GM12891 (cell line): ENCODE measurements at regions not wholly inside any gene's neighbourhood (a gene's known extent, or its start where the extent isn't known, plus 50 kb on each side); places are given as distances from the start of the nearest gene placed in this dataset.

Source experiments
- DNase-seq: peaks from one replicate; pipeline ENCODE4 v3.0.0; 2011; ENCODE audit warnings: low spot score; ENCODE audit not compliant: insufficient read length
- FAIRE-seq: peaks from 2 replicates; lab custom pipeline; 2011; peaks lifted over from hg19 to GRCh38; lab: Jason Lieb, UNC
- PAX5 ChIP-seq: IDR thresholded peaks from 2 replicates; pipeline ENCODE4 v1.6.1; 2011; ENCODE audit warnings: low read length, moderate library complexity, mild to moderate bottlenecking; ENCODE audit not compliant: insufficient read depth, severe bottlenecking
- POLR2A ChIP-seq: IDR thresholded peaks from 2 replicates; pipeline ENCODE4 v1.6.1; 2011; ENCODE audit warnings: low read depth, low read length, control low read depth
- POLR2AphosphoS5 ChIP-seq: IDR thresholded peaks from 2 replicates; pipeline ENCODE4 v1.6.1; 2011; ENCODE audit warnings: low read depth, low read length, control low read depth
- POU2F2 ChIP-seq: IDR thresholded peaks from 2 replicates; pipeline ENCODE4 v1.6.1; 2011; ENCODE audit warnings: low read depth, mild to moderate bottlenecking, control low read depth, low read length, moderate library complexity
- SPI1 ChIP-seq: IDR thresholded peaks from 2 replicates; pipeline ENCODE4 v1.6.1; 2011; ENCODE audit warnings: low read depth, low read length, control low read depth
- TAF1 ChIP-seq: IDR thresholded peaks from 2 replicates; pipeline ENCODE4 v1.6.1; 2011; ENCODE audit warnings: low read depth, low read length, control low read depth

DNA sequence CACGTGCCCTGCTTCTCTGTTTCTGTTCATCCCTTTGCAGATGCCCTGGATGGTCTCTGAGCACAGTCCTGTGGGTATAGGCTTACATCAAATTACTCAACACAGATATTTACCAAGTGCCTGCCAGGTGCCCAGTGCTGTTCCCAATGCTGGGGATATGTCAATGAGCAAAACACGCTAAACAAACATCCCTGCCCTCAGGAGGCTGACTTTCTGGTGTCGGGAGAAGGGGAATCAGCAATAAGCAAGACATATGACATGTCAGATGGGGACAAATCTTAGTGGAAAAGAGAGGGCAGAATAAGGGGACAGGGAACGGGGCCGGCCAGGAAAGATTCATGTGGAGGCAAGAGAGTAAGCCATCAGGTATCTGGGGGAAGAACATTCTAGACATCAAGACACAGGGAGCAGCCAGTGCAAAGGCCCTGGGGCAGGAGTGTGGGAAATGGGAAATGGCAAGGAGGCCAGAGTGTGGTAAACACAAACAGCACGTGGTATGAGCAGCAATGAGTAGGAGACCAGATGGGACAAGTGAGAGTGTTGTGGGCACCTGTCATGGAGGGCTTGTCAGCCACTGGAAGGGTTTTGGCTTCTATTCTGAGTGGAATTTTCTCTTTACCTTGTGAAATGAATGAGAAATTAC lies 160.2 kb upstream of the KAZN start:
- DNase-seq: no peak
- FAIRE-seq: no peak
- TF ChIP-seq POLR2A (no peak), TAF1 (no peak), POU2F2 (no peak), PAX5 (no peak), SPI1 (no peak), POLR2AphosphoS5 (no peak)

DNA sequence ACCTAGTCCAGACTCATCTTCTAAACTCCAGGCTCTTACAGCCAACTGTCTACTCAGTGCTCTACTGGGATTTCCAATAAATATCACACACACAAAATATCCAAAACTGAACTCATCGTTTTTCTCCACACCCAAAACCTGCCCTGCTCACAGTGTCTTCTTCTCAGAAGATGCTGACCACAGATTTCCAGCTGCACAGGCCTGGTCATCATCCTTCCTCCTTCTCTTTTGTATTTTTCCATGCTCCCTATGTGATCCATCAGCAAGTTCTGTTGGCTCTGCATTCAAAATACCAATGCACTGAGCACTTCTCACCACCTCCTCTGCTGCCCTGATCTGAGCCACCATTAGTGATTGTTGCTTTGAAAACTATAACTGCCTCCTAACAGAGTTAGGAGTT lies 159.5 kb upstream of the KAZN start:
- no peak for DNase-seq
- no peak for FAIRE-seq

DNA sequence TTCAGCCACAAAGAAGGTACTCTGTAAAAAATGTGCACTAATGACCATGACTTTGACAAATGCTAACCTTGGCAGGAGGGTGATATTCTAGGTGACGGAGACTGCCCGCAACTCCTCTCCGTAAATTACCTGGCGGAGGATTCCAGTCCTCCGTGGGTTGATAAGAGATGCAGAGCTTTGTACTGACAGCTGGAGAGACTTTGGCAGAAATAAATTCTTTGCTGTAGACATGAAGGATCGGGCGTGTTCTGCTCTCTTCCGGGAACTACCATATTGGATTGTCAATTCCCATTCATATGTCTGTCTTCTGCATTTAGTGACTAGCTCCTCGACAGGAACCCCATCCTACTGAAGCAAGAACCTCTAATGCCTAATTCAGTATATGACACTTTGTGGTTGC lies 158.3 kb upstream of the KAZN start:
- DNase-seq (no peak), FAIRE-seq (no peak)
- TF ChIP-seq POLR2A: no peak
- no peak for TF ChIP-seq POU2F2
- no peak for TF ChIP-seq TAF1
- no peak for TF ChIP-seq POLR2AphosphoS5
- TF ChIP-seq PAX5: no peak
- TF ChIP-seq SPI1: no peak

More for the DNA sequence above, 159.5 kb upstream of the KAZN start:
- no peak for TF ChIP-seq POLR2A
- no peak for TF ChIP-seq SPI1
- no peak for TF ChIP-seq POLR2AphosphoS5
- no peak for TF ChIP-seq TAF1
- TF ChIP-seq POU2F2: no peak
- TF ChIP-seq PAX5: no peak

DNA sequence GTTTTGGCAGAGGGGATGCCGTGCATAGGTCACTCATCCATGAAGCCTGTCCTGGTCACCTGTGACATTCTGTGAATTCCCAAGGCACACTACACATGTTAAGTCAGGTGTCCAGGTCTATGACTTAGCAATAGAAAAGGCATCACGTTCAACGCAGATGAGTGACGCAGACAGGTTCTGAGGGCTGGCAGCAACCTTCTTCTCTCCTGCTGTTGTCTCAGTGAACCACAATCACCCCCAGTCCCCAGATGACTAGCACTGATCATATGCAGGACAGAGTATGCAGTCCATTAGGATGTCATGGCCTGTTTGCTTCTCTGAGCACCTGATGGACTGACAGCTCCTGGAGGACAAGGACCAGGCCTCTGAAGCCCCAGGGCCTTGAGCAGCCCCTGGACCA lies 157.8 kb upstream of the KAZN start:
- DNase-seq (no peak), FAIRE-seq (no peak)
- TF ChIP-seq POLR2A (no peak), SPI1 (no peak), POLR2AphosphoS5 (no peak), PAX5 (no peak), POU2F2 (no peak), TAF1 (no peak)

DNA sequence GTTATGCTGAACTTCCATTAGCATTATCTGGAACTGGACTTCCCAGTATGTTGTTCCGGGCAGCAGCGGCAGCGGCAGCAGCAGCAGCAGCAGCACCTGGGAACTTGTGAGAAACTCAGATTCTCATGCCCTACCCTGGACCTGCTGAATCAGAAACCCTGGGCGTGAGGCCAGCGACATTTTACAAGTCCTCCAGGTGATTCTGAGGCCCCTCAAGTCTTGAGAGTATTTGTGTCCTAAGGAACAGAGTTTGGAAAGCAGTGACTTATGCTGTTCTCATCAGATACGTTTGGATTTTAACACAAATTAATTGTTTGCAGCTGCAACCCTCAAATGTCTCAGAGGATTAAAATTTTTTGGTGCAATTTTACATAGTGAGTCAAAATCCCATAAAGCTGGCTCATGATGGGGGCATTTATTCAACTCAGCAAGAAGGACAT lies 157.2 kb upstream of the KAZN start:
- TF ChIP-seq POU2F2 (no peak), POLR2A (no peak), TAF1 (no peak), POLR2AphosphoS5 (no peak), PAX5 (no peak), SPI1 (no peak)
- no peak for FAIRE-seq
- no peak for DNase-seq

DNA sequence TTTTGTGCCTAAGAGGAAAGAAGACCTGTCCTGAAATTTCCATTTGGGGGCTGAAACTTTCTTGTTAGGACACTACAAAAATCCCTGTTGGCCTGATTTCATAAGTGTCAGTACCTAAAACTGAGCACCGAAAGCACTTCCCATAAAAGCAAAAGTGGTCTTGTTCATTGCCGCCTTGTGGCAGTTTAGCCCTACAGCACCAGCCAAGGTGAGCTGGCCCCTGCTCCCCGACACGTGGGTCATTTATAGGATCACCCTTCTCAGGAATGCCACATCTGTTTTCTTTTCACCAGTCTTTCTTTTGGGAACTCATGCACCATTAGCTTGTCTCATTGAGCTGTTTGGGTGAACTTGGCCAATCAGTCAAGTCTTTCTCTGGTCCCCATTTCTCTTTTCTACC lies 155.8 kb upstream of the KAZN start:
- FAIRE-seq (no peak), DNase-seq (no peak)
- TF ChIP-seq POLR2A: no peak
- TF ChIP-seq POU2F2: no peak
- no peak for TF ChIP-seq TAF1
- no peak for TF ChIP-seq SPI1
- no peak for TF ChIP-seq PAX5
- no peak for TF ChIP-seq POLR2AphosphoS5

DNA sequence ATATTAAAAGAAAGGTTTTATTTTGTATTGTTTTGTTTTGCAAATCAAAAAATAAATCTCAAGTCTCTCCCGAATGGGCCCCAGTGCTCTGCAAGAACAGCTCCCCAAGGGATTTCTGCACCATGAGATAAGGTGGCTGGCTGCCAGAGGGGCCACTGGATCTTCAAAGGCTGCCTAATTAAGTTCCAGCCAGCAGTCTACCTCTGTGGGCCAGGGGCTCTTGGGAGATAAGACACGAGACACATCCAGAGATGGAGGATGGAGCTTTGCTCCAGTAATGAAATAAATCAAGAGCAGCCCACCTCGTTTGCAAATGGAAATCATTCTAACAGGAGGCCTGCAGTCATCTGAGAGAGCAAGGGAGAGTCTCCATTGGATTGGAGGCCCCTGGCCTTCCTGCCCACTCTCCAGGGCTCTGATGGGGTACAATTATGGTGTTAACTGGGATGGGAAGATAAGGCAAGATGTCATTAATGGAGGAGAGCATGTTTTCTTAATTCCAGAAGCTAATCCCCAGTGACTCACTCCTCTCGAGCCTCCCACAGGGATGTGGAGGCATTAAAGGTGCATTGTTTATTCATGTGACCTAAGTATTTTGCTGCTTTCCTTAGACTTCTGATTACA lies 155.2 kb upstream of the KAZN start:
- TF ChIP-seq PAX5 (no peak), POU2F2 (no peak), TAF1 (no peak), SPI1 (no peak), POLR2AphosphoS5 (no peak), POLR2A (no peak)
- FAIRE-seq (no peak), DNase-seq (no peak)

DNA sequence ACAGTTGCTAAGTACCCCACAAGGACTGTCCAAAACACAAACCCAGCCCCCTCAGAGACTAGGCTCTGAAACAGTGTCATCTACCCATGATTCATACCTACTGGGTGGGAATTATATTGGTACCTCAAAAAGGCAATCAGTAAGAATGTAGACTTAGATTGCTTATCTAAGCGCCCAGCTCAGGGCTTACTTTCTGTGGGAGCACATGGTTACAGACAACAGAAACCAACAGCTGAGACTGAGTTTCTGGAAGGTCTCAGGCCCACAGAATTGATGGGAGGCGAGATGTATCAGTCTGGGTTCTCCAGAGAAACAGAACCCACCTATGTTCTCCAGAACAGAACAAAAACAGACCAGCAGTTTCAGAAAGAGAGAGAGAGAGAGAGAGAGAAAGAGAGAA lies 147.3 kb upstream of the KAZN start:
- no peak for FAIRE-seq
- TF ChIP-seq TAF1: no peak
- no peak for TF ChIP-seq SPI1
- TF ChIP-seq POLR2AphosphoS5: no peak
- TF ChIP-seq PAX5: no peak
- TF ChIP-seq POLR2A: no peak

DNA sequence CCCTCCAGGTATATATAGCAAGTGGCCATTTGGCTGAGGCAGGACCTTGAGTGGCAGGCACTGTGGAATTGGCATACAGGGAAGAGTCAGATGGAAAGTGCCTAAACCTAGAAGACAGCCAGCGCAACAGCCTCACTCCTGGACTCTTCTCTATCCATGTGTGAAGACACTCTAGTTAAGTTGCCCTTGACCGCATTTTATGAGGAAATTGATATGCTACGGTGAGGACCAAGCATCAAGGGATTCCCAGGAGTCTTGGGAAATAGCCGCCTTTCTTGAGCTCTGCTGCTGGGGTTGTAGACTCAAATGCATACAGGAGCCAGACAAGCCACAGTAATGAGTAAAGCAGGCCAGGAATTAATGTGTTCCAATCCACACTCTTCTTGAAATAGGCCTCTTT lies 145.9 kb upstream of the KAZN start:
- FAIRE-seq: no peak

More for the DNA sequence above, 147.3 kb upstream of the KAZN start:
- no peak for DNase-seq

DNA sequence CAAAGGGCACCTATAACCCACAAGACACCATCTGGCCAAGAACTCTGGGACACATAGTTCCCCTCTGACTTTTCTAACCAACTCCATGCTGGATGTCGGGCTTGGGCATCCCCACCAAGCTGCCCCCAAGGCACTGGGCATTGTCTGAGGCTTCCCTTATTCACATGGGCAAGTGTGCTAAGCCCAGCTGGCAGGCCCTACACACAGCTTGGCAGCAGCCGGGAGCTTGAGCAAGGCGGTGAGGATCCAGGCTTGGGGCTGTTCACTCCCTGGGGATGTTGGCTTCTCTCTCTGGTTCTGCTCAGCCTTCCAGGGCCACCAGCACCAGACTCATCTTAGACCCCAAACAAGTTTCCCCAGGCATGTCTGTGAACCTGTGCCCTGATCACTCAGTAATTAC lies 138.3 kb upstream of the KAZN start:
- no peak for DNase-seq
- TF ChIP-seq SPI1: no peak
- TF ChIP-seq TAF1: no peak
- no peak for TF ChIP-seq POU2F2
- no peak for TF ChIP-seq POLR2A
- TF ChIP-seq PAX5: no peak
- no peak for TF ChIP-seq POLR2AphosphoS5
- no peak for FAIRE-seq

More for the DNA sequence above, 145.9 kb upstream of the KAZN start:
- DNase-seq: no peak
- TF ChIP-seq POLR2AphosphoS5 (no peak), TAF1 (no peak), SPI1 (no peak), POU2F2 (no peak), POLR2A (no peak), PAX5 (no peak)
